ENCODE measurements at regions not wholly inside any gene's neighbourhood (a gene's known extent, or its start where the extent isn't known, plus 50 kb on each side); places are given as distances from the start of the nearest gene placed in this dataset.

GRCh38 chr22:48803948-48804810, 1023.5 kb downstream of the BRD1 start:
- no peaks in the 10 kb centered on the region for H3K79me2 ChIP-seq (ENCODE audit: low read length)
- DNase-seq: no peak

GRCh38 chr22:48803171-48803947, 1024.3 kb downstream of the BRD1 start:
- Histone ChIP-seq H3K36me3 (replicated peaks; ENCODE audit: insufficient read depth, low read length) (no peaks in the 10 kb centered on the region), H3K79me2 (ENCODE audit: low read length) (no peaks in the 10 kb centered on the region), H4K20me1 (ENCODE audit: insufficient read depth, low read length) (no peaks in the 10 kb centered on the region), H3K9ac (ENCODE audit: low read length) (no peak overlapping the region), H3K9me3 (replicated peaks; ENCODE audit: insufficient read depth, low read length) (no peaks in the 10 kb centered on the region), H3K27ac (ENCODE audit: low read length) (no peak overlapping the region), H3K4me2 (ENCODE audit: low read depth, low read length) (no peak overlapping the region), H2AFZ (ENCODE audit: low read length) (no peak overlapping the region), H3F3A (ENCODE audit: insufficient read depth, low read length) (no peaks in the 10 kb centered on the region), H3K27me3 (replicated peaks; ENCODE audit: insufficient read depth, low read length) (no peaks in the 10 kb centered on the region), H3K4me3 (ENCODE audit: low read length) (no peak overlapping the region), H3K9me2 (replicated peaks; ENCODE audit: insufficient read depth, low read length) (no peaks in the 10 kb centered on the region), H3K4me1 (ENCODE audit: low read length) (no peaks in the 10 kb centered on the region)
- TF ChIP-seq, protein P1, sequence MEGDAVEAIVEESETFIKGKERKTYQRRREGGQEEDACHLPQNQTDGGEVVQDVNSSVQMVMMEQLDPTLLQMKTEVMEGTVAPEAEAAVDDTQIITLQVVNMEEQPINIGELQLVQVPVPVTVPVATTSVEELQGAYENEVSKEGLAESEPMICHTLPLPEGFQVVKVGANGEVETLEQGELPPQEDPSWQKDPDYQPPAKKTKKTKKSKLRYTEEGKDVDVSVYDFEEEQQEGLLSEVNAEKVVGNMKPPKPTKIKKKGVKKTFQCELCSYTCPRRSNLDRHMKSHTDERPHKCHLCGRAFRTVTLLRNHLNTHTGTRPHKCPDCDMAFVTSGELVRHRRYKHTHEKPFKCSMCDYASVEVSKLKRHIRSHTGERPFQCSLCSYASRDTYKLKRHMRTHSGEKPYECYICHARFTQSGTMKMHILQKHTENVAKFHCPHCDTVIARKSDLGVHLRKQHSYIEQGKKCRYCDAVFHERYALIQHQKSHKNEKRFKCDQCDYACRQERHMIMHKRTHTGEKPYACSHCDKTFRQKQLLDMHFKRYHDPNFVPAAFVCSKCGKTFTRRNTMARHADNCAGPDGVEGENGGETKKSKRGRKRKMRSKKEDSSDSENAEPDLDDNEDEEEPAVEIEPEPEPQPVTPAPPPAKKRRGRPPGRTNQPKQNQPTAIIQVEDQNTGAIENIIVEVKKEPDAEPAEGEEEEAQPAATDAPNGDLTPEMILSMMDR (IDR thresholded peaks at IDR 0.05; ENCODE audit: low read length): no peak
- TF ChIP-seq EZH2phosphoT487 (IDR thresholded peaks at IDR 0.05; ENCODE audit: low read length): no peak
- TF ChIP-seq EZH2 (optimal IDR thresholded peaks at IDR 0.05; ENCODE audit: low read depth, low read length): no peak
- no peak for DNase-seq

More at GRCh38 chr22:48803948-48804810, 1023.5 kb downstream of the BRD1 start:
- Histone ChIP-seq H2AFZ (ENCODE audit: low read length) (no peak overlapping the region), H3K4me2 (ENCODE audit: low read depth, low read length) (no peak overlapping the region), H3K9me3 (replicated peaks; ENCODE audit: insufficient read depth, low read length) (no peaks in the 10 kb centered on the region), H3K4me3 (ENCODE audit: low read length) (no peak overlapping the region), H4K20me1 (ENCODE audit: insufficient read depth, low read length) (no peaks in the 10 kb centered on the region), H3K27ac (ENCODE audit: low read length) (no peak overlapping the region), H3K27me3 (replicated peaks; ENCODE audit: insufficient read depth, low read length) (no peaks in the 10 kb centered on the region), H3K9me2 (replicated peaks; ENCODE audit: insufficient read depth, low read length) (no peaks in the 10 kb centered on the region), H3F3A (ENCODE audit: insufficient read depth, low read length) (no peaks in the 10 kb centered on the region), H3K9ac (ENCODE audit: low read length) (no peak overlapping the region), H3K36me3 (replicated peaks; ENCODE audit: insufficient read depth, low read length) (no peaks in the 10 kb centered on the region), H3K4me1 (ENCODE audit: low read length) (no peaks in the 10 kb centered on the region)
- TF ChIP-seq EZH2 (optimal IDR thresholded peaks at IDR 0.05; ENCODE audit: low read depth, low read length) (no peak), EZH2phosphoT487 (IDR thresholded peaks at IDR 0.05; ENCODE audit: low read length) (no peak)
- TF ChIP-seq, protein P1 (IDR thresholded peaks at IDR 0.05; ENCODE audit: low read length): no peak

- Histone ChIP-seq H3K79me2 (ENCODE audit: low read length) (no peaks in the 10 kb centered on the region), H3K9me2 (replicated peaks; ENCODE audit: insufficient read depth, low read length) (no peaks in the 10 kb centered on the region), H3K9ac (ENCODE audit: low read length) (no peak overlapping the region), H3K27ac (ENCODE audit: low read length) (no peak overlapping the region), H3K4me3 (ENCODE audit: low read length) (no peak overlapping the region), H3K36me3 (replicated peaks; ENCODE audit: insufficient read depth, low read length) (no peaks in the 10 kb centered on the region), H3F3A (ENCODE audit: insufficient read depth, low read length) (no peaks in the 10 kb centered on the region), H3K4me2 (ENCODE audit: low read depth, low read length) (no peak overlapping the region), H3K9me3 (replicated peaks; ENCODE audit: insufficient read depth, low read length) (no peaks in the 10 kb centered on the region), H2AFZ (ENCODE audit: low read length) (no peak overlapping the region), H3K4me1 (ENCODE audit: low read length) (no peaks in the 10 kb centered on the region), H3K27me3 (replicated peaks; ENCODE audit: insufficient read depth, low read length) (no peaks in the 10 kb centered on the region), H4K20me1 (ENCODE audit: insufficient read depth, low read length) (no peaks in the 10 kb centered on the region)
- TF ChIP-seq, protein P1 (IDR thresholded peaks at IDR 0.05; ENCODE audit: low read length): no peak
- no peak for TF ChIP-seq EZH2 (optimal IDR thresholded peaks at IDR 0.05; ENCODE audit: low read depth, low read length)
- DNase-seq: no peak
Measured at GRCh38 chr22:48802576-48802975, 1025.1 kb downstream of the BRD1 start.

Measured in MM.1S (cell line).